Endodermal cell (in vitro differentiated cells): ENCODE measurements at regions not wholly inside any gene's neighbourhood (a gene's known extent, or its start where the extent isn't known, plus 50 kb on each side); places are given as distances from the start of the nearest gene placed in this dataset.

Source experiments
- DNase-seq: peaks from one replicate; pipeline ENCODE4 v3.0.0-alpha.2; 2017
- H3K27ac ChIP-seq: 2 replicates; pipeline ENCODE4 v1.5.1; 2013; ENCODE audit warnings: mild to moderate bottlenecking, low read depth, low read length, moderate library complexity
- H3K27me3 ChIP-seq: 2 replicates; pipeline ENCODE4 v1.6.1; 2013; ENCODE audit warnings: mild to moderate bottlenecking, low read length, moderate library complexity; ENCODE audit not compliant: insufficient read depth, control insufficient read depth, poor library complexity, severe bottlenecking
- H3K36me3 ChIP-seq: 2 replicates; pipeline ENCODE4 v1.7.0; 2013; ENCODE audit warnings: mild to moderate bottlenecking, low read length, moderate library complexity; ENCODE audit not compliant: control insufficient read depth, insufficient read depth
- H3K4me1 ChIP-seq: one replicate; pipeline ENCODE4 v1.7.0; 2013; ENCODE audit warnings: low read length; ENCODE audit not compliant: control insufficient read depth, insufficient read depth
- H3K4me3 ChIP-seq: 2 replicates; pipeline ENCODE4 v1.5.1; 2013; ENCODE audit warnings: mild to moderate bottlenecking, low read length, moderate library complexity
- H3K9ac ChIP-seq: 2 replicates; pipeline ENCODE4 v1.6.1; 2013; ENCODE audit warnings: mild to moderate bottlenecking, low read length, moderate library complexity; ENCODE audit not compliant: poor library complexity, severe bottlenecking; ENCODE audit errors: extremely low read depth
- H3K9me3 ChIP-seq: 2 replicates; pipeline ENCODE4 v1.6.1; 2013; ENCODE audit warnings: mild to moderate bottlenecking, low read length, moderate library complexity; ENCODE audit not compliant: control insufficient read depth
- H3K27ac Mint-ChIP-seq: 2 replicates; pipeline ENCODE4 v1.8.0; 2020; ENCODE audit warnings: mixed read lengths
- H3K27me3 Mint-ChIP-seq: 2 replicates; pipeline ENCODE4 v1.8.0; 2021; ENCODE audit warnings: mild to moderate bottlenecking, mixed read lengths; ENCODE audit not compliant: insufficient read depth
- H3K36me3 Mint-ChIP-seq: 2 replicates; pipeline ENCODE4 v1.8.0; 2020; ENCODE audit warnings: low read depth, mixed read lengths
- H3K4me1 Mint-ChIP-seq: 2 replicates; pipeline ENCODE4 v1.8.0; 2020; ENCODE audit warnings: mixed read lengths
- H3K4me3 Mint-ChIP-seq: 2 replicates; pipeline ENCODE4 v1.8.0; 2020; ENCODE audit warnings: mild to moderate bottlenecking, moderate library complexity, mixed read lengths
- H3K9me3 Mint-ChIP-seq: 2 replicates; pipeline ENCODE4 v1.8.0; 2020; ENCODE audit warnings: mild to moderate bottlenecking, mixed read lengths
- WGBS, 2 experiments: methylation state at CpG; one replicate each; pipeline versions ENCODE4 v1.1.5 to v1.1.7; 2013; ENCODE audit warnings: missing lambda C conversion rate in 2 of 2, mixed read lengths in 1 of 2; ENCODE audit not compliant: insufficient coverage in 1 of 2, insufficient read length in 1 of 2; 5-methylcytosine and 5-hydroxymethylcytosine counted together
- TF ChIP-seq, protein P1 (sequence below): fragments of 200-600 bp; sonication (generic); conservative IDR thresholded peaks from 2 replicates; pipeline ENCODE4 v1.5.0; 2021; ENCODE audit warnings: antibody characterized with exemption, mild to moderate bottlenecking

- Histone ChIP-seq H3K9me3 (no peaks in the 10 kb centered on the region), H3K27me3 (no peaks in the 10 kb centered on the region), H3K36me3 (no peaks in the 10 kb centered on the region), H3K9ac (no peak overlapping the region), H3K27ac (no peak overlapping the region), H3K4me1 (no peaks in the 10 kb centered on the region), H3K4me3 (no peak overlapping the region)
- Mint-ChIP-seq H3K27ac (no peak overlapping the region), H3K4me3 (no peak overlapping the region), H3K36me3 (no peaks in the 10 kb centered on the region), H3K9me3 (no peaks in the 10 kb centered on the region), H3K4me1 (no peaks in the 10 kb centered on the region), H3K27me3 (no peaks in the 10 kb centered on the region)
- TF ChIP-seq, protein P1, sequence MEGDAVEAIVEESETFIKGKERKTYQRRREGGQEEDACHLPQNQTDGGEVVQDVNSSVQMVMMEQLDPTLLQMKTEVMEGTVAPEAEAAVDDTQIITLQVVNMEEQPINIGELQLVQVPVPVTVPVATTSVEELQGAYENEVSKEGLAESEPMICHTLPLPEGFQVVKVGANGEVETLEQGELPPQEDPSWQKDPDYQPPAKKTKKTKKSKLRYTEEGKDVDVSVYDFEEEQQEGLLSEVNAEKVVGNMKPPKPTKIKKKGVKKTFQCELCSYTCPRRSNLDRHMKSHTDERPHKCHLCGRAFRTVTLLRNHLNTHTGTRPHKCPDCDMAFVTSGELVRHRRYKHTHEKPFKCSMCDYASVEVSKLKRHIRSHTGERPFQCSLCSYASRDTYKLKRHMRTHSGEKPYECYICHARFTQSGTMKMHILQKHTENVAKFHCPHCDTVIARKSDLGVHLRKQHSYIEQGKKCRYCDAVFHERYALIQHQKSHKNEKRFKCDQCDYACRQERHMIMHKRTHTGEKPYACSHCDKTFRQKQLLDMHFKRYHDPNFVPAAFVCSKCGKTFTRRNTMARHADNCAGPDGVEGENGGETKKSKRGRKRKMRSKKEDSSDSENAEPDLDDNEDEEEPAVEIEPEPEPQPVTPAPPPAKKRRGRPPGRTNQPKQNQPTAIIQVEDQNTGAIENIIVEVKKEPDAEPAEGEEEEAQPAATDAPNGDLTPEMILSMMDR: no peak
- DNase-seq: no peak
- WGBS, 2 experiments: 100% methylated on average over 1 of the region's 1 CpG
These were observed 132.9 kb upstream of the DIO2 start for GRCh38 chr14:80344208-80344607.

DNA sequence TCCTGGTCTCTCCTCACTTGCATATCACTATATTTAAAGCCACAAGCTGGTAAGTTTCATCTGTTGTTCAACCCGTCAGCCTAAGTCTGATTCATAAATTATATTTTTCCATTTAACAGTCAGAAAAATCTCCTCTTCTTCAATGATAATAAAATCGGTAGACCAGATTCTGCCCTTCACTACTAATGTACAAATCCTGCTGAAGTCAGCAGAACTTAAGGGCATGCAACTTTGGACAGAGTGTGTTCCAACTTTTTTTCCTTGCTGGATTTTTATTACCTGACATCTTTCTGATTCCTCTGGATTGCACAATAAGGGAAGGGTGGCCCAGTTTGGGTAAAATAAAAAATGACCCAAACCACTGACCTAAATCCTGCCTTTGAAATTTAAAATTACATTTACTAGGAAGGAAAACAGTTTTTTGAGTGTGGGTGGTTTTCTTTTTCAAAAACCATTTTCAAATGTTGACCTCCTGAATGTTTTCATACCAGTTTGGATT lies 125.4 kb upstream of the DIO2 start:
- Histone ChIP-seq H3K9ac (no peak overlapping the region), H3K36me3 (no peaks in the 10 kb centered on the region), H3K4me1 (no peaks in the 10 kb centered on the region), H3K27me3 (no peaks in the 10 kb centered on the region), H3K4me3 (no peak overlapping the region), H3K9me3 (no peaks in the 10 kb centered on the region), H3K27ac (no peak overlapping the region)
- Mint-ChIP-seq H3K36me3 (no peaks in the 10 kb centered on the region), H3K4me3 (no peak overlapping the region), H3K27me3 (no peaks in the 10 kb centered on the region), H3K27ac (no peak overlapping the region), H3K9me3 (no peaks in the 10 kb centered on the region), H3K4me1 (peaks cover under 1% of the 10 kb centered on the region)
- TF ChIP-seq, protein P1: no peak
- no peak for DNase-seq
- 89 to 96% methylated on average over 2 of the region's 2 CpGs for WGBS, 2 experiments

DNA sequence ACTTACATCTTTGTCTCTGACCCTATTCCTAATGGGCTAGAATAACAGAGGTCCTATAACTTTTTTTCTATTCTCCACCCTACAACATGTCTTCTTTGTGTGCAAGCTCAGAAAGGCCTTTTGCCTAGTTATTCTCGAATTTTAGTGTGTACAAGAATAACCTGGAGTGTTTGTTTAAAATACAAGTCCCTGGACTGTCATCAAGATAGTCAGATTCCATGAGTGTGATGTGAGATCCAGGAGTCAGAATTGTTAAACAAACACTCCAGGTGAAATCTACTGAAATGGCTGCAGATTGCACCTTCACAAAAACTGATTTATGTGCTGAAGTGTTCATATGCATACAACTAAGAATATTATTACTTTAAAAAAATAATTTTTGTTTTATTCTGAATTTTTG lies 114.4 kb upstream of the DIO2 start:
- H3K27me3 Mint-ChIP-seq: no peaks in the 10 kb centered on the region
- no peak overlapping the region for H3K27ac Mint-ChIP-seq
- H3K9me3 ChIP-seq: no peaks in the 10 kb centered on the region
- no peak overlapping the region for H3K27ac ChIP-seq
- H3K36me3 ChIP-seq: no peaks in the 10 kb centered on the region
- no peaks in the 10 kb centered on the region for H3K36me3 Mint-ChIP-seq
- no peak overlapping the region for H3K4me3 Mint-ChIP-seq
- H3K27me3 ChIP-seq: peaks cover 5% of the 10 kb centered on the region
- no peak overlapping the region for H3K4me3 ChIP-seq
- H3K9me3 Mint-ChIP-seq: no peaks in the 10 kb centered on the region
- no peak overlapping the region for H3K9ac ChIP-seq
- no peaks in the 10 kb centered on the region for H3K4me1 ChIP-seq
- no peaks in the 10 kb centered on the region for H3K4me1 Mint-ChIP-seq
- TF ChIP-seq, protein P1: no peak
- DNase-seq: no peak
- WGBS, 2 experiments: 84% methylated on average over 1 of the region's 1 CpG; no CpG with 5 or more reads in 1 of the 2 experiments
